K562 (cell line): ENCODE measurements at regions not wholly inside any gene's neighbourhood (a gene's known extent, or its start where the extent isn't known, plus 50 kb on each side); places are given as distances from the start of the nearest gene placed in this dataset.

Experiments used
- BCLAF1 ChIP-seq, 2 experiments: fragments of 450-650 bp in 1 of 2; IDR thresholded peaks; 2 replicates each; pipeline ENCODE4 v1.6.1; 2011 to 2017; ENCODE audit warnings: low read depth in 2 of 2, antibody characterized with exemption in 1 of 2, borderline replicate concordance in 1 of 2, low read length in 1 of 2, mild to moderate bottlenecking in 1 of 2, mixed read lengths in 1 of 2; ENCODE audit not compliant: control insufficient read depth in 1 of 2
- CHD1 ChIP-seq: fragments of 200-600 bp; sonication (generic); IDR thresholded peaks from one replicate; pipeline ENCODE4 v1.6.1; 2012; ENCODE audit warnings: mild to moderate bottlenecking, moderate library complexity, low read length, inconsistent platforms
- E2F6 ChIP-seq, 2 experiments: IDR thresholded peaks; 2 replicates each; pipeline ENCODE4 v1.6.1; 2011; ENCODE audit warnings: borderline replicate concordance in 1 of 2, control low read depth in 1 of 2, low read depth in 1 of 2, low read length in 1 of 2, mild to moderate bottlenecking in 1 of 2, mixed read lengths in 1 of 2, moderate library complexity in 1 of 2; ENCODE audit not compliant: insufficient read depth in 1 of 2, insufficient read length in 1 of 2, poor library complexity in 1 of 2, severe bottlenecking in 1 of 2; ENCODE audit errors: extremely low read depth in 1 of 2
- EP300 ChIP-seq: IDR thresholded peaks from 2 replicates; pipeline ENCODE4 v1.6.1; 2012; ENCODE audit warnings: low read length, improper control_type of control experiment
- KDM4B ChIP-seq, 2 experiments: fragments of 450-650 bp in 1 of 2; sonication (generic) in 1 of 2; IDR thresholded peaks; 2 replicates each; pipeline ENCODE4 v1.6.1; 2016 to 2017; ENCODE audit warnings: borderline replicate concordance in 2 of 2, antibody characterized with exemption in 1 of 2, low read depth in 1 of 2, mild to moderate bottlenecking in 1 of 2
- MBD2 ChIP-seq: sonication (generic); IDR thresholded peaks from 2 replicates; pipeline ENCODE4 v1.6.1; 2016; ENCODE audit warnings: low read depth, borderline replicate concordance
- NEUROD1 ChIP-seq: fragments of 150-350 bp; IDR thresholded peaks from 2 replicates; pipeline ENCODE4 v1.6.1; 2014; ENCODE audit warnings: borderline replicate concordance, low read length, low read depth; ENCODE audit not compliant: partially characterized antibody
- NRF1 ChIP-seq, 2 experiments: fragments of 450-650 bp; IDR thresholded peaks in 1 of 2; conservative IDR thresholded peaks in 1 of 2; 2 replicates each; pipeline ENCODE4 v1.6.1; 2014; ENCODE audit warnings: mild to moderate bottlenecking in 2 of 2
- POLR2AphosphoS2 ChIP-seq: IDR thresholded peaks from 2 replicates; pipeline ENCODE4 v1.6.1; 2012; ENCODE audit warnings: low read length, improper control_type of control experiment
- POLR2AphosphoS5 ChIP-seq: IDR thresholded peaks from 2 replicates; pipeline ENCODE4 v1.6.1; 2011; ENCODE audit warnings: mild to moderate bottlenecking, low read depth, low read length, moderate library complexity; ENCODE audit not compliant: control insufficient read depth, insufficient read depth
- RBM17 ChIP-seq: fragments of 200-400 bp; formaldehyde crosslinking; IDR thresholded peaks from 2 replicates; pipeline ENCODE4 v1.6.1; 2017; ENCODE audit warnings: low read depth, mild to moderate bottlenecking, low read length, borderline replicate concordance
- REST ChIP-seq, 2 experiments: fragments of 450-650 bp; formaldehyde crosslinking in 1 of 2; IDR thresholded peaks; 2 replicates each; pipeline versions ENCODE4 v1.4.0 to v1.6.1; 2014 to 2020; ENCODE audit warnings: mild to moderate bottlenecking in 2 of 2, borderline replicate concordance in 1 of 2, low read depth in 1 of 2
- SMARCC2 ChIP-seq: fragments of 450-650 bp; IDR thresholded peaks from 2 replicates; pipeline ENCODE4 v1.6.1; 2017; ENCODE audit warnings: antibody characterized with exemption, moderate library complexity, mild to moderate bottlenecking, low read depth
- USF2 ChIP-seq: sonication (generic); formaldehyde crosslinking; IDR thresholded peaks from 2 replicates; pipeline ENCODE4 v1.5.0; 2020; ENCODE audit warnings: missing genetic modification reagents

GRCh38 chr15:69653846-69654245, 201.2 kb downstream of the RPLP1 start:
- TF ChIP-seq POLR2AphosphoS2 = no peak
- TF ChIP-seq EP300 = no peak
- TF ChIP-seq RBM17 = no peak
- no peak for TF ChIP-seq POLR2AphosphoS5
- TF ChIP-seq REST (IDR thresholded peaks at IDR 0.05; ENCODE audit: borderline replicate concordance) = no peak
- TF ChIP-seq REST (CRISPR knock-in tag; IDR thresholded peaks at IDR 0.05; ENCODE audit: low read depth) = no peak
- TF ChIP-seq USF2 = no peak
- TF ChIP-seq NEUROD1 = no peak
- TF ChIP-seq NRF1 (conservative IDR thresholded peaks at IDR 0.05 in 1 of 2, IDR thresholded peaks at IDR 0.05 in 1 of 2) = no peak
- TF ChIP-seq E2F6 (IDR thresholded peaks at IDR 0.05; ENCODE audit: borderline replicate concordance in 1 of 2, extremely low read depth in 1 of 2, insufficient read depth in 1 of 2, insufficient read length in 1 of 2, low read depth in 1 of 2, low read length in 1 of 2, poor library complexity in 1 of 2, severe bottlenecking in 1 of 2) = no peak
- TF ChIP-seq KDM4B (IDR thresholded peaks at IDR 0.05; ENCODE audit: borderline replicate concordance in 2 of 2, low read depth in 1 of 2) = no peak
- TF ChIP-seq CHD1 = no peak
- no peak for TF ChIP-seq MBD2
- no peak for TF ChIP-seq SMARCC2
- no peak for TF ChIP-seq BCLAF1 (IDR thresholded peaks at IDR 0.05; ENCODE audit: borderline replicate concordance in 1 of 2, control insufficient read depth in 1 of 2, low read depth in 2 of 2, low read length in 1 of 2)
